ENCODE measurements at regions not wholly inside any gene's neighbourhood (a gene's known extent, or its start where the extent isn't known, plus 50 kb on each side); places are given as distances from the start of the nearest gene placed in this dataset.
"Not testable (repeated sequence)": the region's sequence is repeated elsewhere in the genome, so short reads cannot be mapped to it uniquely, and the experiment has no call there.

- DNase-seq: no peak
These were observed 431.8 kb upstream of the CCDC54 start for GRCh38 chr3:106945435-106945834.

GRCh38 chr3:106946866-106947265 lies 430.4 kb upstream of the CCDC54 start:
- DNase-seq: no peak

DNA sequence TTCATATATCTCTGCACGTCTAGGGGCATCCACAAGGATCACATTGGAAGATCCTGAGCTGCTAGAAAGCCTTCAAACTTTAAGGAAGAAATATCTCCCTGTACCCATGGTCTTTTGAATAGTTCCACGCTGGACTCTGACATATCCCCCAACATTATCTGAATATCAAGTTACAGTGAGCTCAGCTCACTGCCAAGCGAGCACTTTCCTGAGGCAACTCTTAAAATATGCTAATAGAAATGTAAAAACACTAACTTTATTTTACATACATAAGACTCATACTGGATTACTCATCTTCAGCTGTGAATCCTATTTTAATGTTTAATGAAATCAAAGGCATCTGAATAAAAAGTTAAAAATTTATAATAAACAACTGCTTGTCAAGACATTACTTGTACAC lies 420.2 kb upstream of the CCDC54 start:
- DNase-seq: no peak

GRCh38 chr3:106962993-106963392 lies 414.2 kb upstream of the CCDC54 start:
- no peak for DNase-seq

DNA sequence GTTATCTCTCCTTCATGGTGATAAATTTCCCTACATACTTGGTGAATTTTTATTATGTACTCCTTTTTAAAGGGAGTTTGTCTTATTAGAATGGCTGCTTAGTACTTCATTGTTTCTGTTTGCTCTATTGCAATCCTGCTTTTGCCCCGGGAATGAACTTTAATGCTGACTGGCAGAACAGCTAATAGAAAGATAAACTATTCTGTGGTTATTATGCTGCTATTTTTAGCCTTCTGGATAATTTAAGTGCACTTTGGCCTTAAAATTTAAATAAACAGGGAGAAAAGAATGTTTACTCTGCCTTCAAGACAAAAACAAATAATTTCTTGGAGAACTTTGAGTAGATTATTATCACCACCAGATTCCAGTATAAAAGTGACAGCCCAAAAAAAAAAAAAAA lies 413.8 kb upstream of the CCDC54 start:
- no peak for DNase-seq

DNA sequence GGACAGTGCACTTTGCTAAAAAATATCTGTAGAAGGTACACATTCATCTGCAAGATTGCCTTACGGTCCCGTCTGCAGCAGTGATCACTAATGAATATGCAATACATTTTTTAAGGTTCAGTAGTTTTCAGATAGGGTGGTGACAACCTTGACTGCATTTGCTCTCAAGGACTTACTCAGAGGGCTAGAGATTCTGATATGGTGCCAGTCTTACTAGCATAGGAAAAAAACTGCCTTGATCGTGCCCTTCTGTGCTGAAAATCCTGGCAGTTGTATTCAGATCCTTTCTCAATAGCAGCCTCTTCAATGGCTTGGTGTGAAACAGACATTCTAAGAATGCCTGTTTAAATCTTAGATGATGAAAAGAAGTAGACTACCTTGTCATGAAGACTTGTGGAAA lies 411.9 kb upstream of the CCDC54 start:
- DNase-seq: no peak

- no peak for DNase-seq
These were observed 407.6 kb upstream of the CCDC54 start for GRCh38 chr3:106969596-106969995.

DNA sequence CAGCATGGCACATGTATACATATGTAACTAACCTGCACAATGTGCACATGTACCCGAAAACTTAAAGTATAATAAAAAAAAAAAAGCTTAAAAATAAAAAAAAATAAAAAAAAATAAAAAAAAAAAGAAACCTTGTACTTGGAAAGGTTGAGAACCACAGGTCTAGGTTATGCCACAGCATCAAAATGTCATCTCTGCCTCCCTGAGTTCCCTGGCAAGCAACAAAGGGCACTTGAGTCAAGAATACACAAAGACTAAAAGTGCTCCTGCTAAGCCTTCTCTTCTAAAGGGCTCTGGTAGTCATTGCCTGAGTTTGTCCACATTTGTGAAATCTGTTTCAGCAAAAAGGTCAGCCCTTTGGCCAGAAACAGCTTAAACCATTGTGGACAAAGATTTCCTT lies 395.8 kb upstream of the CCDC54 start:
- no peak for DNase-seq

DNA sequence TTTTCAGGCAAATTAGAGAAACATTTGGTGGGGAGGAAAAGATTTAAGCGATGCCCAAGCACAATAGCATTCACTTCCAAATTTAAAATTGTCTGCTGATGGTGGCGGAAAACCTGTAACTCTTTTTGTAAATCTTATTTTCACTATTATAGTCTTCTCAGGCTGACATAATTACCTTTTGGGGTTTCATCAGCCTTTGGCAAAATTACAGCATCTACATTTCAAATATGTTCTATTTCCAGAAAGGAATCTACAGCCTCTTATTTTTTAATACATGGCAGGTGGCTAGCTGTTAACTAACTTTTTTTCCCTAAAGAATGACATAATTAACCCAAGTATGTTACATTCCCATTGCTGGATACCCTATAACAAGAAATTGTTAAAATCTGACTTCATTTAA lies 391.5 kb upstream of the CCDC54 start:
- DNase-seq: no peak

DNA sequence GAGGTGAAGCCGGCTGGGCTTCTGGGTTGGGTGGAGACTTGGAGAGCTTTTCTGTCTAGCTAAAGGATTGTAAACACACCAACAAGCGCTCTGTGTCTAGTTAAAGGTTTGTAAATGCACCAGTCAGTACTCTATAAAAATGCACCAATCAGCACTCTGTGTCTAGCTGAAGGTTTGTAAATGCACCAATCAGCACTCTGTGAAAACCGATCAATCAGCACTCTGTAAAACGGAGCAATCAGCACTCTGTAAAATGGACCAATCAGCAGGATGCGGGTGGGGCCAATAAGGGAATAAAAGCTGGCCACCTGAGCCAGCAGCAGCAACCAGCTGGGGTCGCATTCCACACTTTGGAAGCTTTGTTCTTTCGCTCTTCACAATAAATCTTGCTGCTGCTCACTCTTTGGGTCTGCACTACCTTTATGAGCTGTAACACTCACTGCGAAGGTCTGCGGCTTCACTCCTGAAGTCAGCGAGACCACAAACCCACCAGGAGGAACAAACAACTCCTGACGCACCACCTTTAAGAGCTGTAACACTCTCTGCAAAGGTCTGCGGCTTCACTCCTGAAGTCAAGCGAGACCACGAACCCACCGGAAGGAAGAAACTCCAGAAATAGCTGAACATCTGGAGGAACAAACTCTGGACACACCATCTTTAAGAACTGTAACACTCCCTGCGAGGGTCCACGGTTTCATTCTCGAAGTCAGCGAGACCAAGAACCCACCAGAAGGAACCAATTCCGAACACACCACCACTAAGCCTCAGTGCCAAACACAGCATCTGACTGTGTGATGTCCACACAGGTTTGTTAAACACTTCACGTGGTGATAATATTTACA lies 378.2 kb upstream of the CCDC54 start:
- DNase-seq: not testable (repeated sequence)

GRCh38 chr3:107001635-107002034 lies 375.6 kb upstream of the CCDC54 start:
- no peak for DNase-seq

DNA sequence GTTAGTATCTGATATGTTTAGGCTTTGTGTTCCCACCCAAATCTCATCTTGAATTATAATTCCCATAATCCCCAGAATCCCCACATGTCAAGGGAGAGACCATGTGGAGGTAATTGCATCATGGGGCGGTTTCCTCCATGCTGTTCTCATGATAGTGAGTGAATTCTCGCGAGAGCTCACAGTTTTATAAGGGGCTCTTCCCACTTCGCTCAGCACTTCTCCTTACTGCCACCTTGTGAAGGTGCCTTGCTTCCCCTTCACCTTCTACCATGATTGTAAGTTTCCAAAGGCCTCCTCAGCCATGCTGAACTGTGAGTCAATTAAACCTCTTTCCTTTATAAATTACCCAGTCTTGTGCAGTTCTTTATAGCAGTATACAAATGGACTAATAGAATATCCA lies 371.9 kb upstream of the CCDC54 start:
- DNase-seq: not testable (repeated sequence)

- DNase-seq: no peak
These were observed 369.0 kb upstream of the CCDC54 start for GRCh38 chr3:107008213-107008612.

- no peak for DNase-seq
These were observed 363.6 kb upstream of the CCDC54 start for GRCh38 chr3:107013641-107014040.

DNA sequence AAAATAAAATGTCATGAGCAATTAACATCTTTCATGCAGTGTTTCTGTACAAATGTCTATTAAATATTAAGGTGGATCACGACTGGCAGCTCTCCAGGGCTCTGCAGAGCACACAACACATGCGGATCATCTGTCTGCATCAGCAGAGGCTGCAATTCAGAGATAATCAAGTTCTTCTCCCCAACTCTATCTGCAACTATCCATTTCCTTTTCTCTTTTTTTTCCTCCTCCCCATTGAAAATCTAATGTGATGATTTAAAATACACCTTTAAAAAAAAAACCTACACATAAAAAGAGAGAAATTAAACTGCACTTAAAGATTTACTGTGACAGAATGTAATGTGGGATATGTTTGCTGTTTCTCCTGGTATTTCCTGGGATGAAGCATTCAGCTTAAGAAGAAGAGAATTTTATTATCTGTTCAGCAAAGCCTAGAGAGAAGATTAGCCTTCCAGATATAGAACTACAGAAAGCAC lies 352.6 kb upstream of the CCDC54 start:
- DNase-seq: no peak

GRCh38 chr3:107025961-107026360 lies 351.3 kb upstream of the CCDC54 start:
- DNase-seq: no peak

DNA sequence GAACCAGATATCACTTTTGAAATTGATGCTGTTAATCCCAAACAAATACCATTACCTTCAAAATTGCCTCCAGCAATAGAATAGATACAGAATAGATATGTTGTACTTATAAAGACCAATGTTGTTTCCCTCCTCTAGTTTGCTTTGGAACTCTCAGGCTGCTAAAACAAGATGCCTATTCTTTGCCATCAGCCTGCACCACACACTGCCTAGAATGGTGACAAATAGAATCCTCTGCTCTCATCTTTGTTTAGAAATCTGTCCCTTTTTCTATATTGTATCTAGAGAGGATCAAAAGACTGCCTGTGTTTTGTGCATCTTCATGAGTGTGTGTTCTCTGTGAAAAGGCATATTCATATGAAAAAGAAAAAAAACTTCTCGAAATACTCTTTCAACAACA lies 349.2 kb upstream of the CCDC54 start:
- no peak for DNase-seq

DNA sequence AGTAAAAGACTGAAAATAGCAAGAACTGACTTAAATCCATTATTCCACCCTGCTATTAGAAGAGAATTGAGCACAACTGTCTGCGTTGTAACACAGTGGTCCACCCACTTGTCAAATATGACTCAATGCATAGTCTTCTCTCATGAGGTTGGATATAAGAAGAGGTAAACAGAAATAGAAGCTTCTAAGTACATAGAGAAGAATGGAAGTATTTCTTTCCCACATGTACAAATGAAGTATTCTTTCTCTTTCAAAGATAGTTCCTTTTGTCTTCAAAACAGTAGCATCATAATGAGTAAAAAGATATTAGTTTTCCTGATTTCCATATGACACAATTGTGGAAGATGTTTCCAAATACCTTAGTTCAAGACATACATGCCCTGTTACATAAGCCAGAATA lies 348.6 kb upstream of the CCDC54 start:
- no peak for DNase-seq

DNA sequence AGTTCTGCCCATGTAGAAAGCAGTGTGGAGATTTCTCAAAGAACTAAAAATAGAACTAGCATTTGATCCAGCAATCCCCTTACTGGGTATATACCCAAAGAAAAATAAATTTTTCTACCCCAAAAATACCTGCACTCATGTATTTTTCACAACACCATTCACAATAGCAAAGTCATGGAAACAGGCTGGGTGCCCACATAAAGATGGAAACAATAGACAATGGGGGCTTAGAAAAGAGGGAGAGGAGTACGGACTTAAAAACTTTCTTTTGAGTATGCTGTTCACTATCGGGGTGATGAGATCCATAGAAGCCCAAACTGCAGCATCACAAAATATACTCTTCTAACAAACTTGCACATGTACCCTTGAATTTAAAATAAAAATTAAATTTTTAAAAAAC lies 345.1 kb upstream of the CCDC54 start:
- no peak for DNase-seq

GRCh38 chr3:107034142-107034541 lies 343.1 kb upstream of the CCDC54 start:
- DNase-seq: no peak

GRCh38 chr3:107035176-107035575 lies 342.1 kb upstream of the CCDC54 start:
- no peak for DNase-seq

- DNase-seq: no peak
These were observed 332.6 kb upstream of the CCDC54 start for GRCh38 chr3:107044677-107045076.

DNA sequence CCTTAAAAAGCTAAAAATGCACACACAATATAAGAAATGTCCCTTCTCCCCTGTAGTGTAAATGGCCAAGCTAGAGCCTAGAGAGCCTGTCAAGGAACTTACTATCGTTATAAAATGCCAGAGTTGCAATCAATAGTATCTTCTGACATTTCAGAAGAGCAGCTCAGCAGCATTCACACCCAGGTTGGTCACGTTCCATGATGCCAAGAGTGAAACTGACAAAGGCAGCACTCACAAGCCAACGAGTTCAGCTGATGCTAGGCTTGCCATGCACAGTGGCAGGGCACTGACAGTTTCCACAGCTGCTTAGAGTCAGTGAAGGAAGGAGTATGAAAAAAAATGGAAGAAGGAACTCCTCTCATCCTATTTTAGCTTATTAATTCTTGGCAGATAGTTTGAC lies 331.4 kb upstream of the CCDC54 start:
- no peak for DNase-seq

GRCh38 chr3:107055181-107055942 lies 321.9 kb upstream of the CCDC54 start:
- no peak for DNase-seq
